Dedifferentiated amniotic fluid mesenchymal stem cell (primary cell): ENCODE measurements at regions not wholly inside any gene's neighbourhood (a gene's known extent, or its start where the extent isn't known, plus 50 kb on each side); places are given as distances from the start of the nearest gene placed in this dataset.

Experiments used
- DNase-seq: peaks from one replicate; pipeline ENCODE4 v3.0.0-alpha.2; 2016; ENCODE audit errors: extremely low spot score

DNA sequence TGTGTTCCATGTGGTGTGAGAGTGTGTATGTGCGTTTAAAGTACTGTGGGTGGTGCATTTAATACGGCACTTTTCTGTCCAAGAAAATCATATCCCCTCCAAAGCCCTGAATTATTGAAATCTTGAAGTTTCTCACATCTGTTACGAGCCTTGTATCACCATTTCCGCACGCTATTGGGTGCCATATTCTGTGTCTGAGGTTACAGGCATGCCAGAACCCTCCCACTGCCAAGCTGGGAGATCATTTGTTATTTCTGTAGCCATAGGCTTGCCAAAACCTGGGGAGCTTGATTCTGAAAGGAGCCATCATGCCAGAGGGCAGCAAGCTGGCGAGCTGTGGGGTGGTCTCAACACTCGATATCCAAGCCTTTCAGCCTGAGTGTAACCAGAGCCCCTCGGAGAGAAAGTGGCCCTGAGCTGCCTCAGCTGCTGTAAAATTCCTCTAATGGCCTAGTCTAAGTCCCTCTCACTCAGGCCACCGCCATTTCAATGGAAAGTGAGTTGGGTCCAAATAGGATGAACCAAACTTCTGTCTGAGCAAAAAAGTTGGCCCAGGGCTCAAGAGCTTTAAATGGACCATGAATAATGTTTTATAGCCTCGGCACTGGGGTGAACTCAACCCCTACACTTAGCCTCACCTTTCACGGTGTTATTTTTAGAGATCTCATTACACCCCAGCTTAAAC is 298.4 kb upstream of the DUSP10 start:
- no peak for DNase-seq

DNA sequence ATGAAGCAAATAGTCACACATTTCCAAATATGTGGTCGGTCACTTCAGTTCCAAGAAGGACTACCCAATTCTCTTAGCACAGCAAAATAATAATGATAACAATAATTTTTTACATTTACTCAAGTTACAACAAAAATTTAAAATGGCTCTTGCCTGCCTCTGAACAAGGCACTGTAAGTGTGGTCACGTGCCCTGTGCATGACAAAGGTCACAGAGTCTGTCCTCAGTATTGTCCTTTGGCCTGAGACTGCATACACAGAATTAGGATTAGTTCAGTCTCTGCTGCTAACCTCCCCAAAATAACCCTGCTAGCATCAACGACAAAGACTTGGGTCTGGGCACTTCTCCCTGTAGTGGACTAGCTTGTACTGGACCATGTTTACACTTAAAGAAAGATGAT is 297.1 kb upstream of the DUSP10 start:
- DNase-seq = no peak

- DNase-seq = no peak
Observed at GRCh38 chr1:222037720-222038119, 295.8 kb upstream of the DUSP10 start.

DNA sequence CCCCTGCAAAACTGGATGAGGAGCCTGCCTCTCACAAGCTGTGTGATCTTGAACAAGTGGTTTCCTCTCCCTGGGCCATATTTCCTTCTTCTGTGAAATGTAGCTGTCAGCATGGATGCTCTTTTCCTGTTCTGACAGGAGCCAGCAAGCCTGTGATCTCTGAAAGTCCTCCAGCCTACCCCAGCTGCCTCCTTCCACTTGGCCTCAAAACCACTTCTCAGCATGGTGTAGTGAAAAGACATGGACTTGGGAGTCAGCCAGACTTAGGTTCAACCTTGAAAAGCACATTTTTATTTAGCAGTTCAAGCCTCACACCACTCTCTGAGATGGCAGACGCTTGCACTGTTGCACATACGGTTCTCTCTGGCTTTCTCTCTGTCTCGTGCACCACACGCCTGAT is 292.9 kb upstream of the DUSP10 start:
- no peak for DNase-seq

DNA sequence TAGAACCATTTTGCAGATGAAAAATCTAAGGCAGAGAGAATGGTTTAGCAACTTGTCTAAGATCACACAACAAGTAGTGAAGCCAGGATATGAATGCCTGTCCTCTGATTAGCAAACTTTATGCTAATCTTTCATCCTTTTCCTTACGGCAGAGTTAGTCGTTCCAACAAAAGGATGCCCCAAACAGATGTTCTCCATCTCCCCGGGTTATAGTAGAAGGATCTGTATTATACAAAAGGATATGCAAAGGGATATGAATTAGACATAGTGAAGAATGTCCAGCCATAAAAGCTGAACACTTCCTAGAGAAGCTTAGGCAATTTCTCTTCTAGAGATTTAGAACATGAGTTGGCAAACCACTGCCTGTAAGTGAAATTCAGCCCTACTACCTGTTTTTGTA is 291.6 kb upstream of the DUSP10 start:
- DNase-seq = no peak

DNA sequence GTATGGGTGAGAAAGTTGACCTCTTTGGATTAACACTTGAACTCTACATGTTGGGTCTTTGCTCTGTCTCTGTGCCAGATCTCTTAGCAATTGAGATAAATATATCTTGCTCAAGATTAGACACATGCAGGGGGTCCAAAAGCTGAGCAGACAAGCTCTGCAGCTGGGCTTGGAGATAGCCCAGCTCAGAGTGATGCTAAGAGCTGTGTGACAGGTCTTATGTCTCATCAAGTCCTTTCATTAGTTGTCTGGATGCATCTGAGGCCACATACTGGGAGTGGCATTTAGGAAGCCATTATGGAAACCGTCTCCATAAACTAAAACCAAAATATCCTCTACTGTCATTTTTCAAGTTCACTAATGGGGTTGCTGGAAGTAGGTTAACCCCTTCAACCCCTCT is 289.4 kb upstream of the DUSP10 start:
- no peak for DNase-seq

GRCh38 chr1:222028676-222029075 is 286.8 kb upstream of the DUSP10 start:
- DNase-seq = no peak

DNA sequence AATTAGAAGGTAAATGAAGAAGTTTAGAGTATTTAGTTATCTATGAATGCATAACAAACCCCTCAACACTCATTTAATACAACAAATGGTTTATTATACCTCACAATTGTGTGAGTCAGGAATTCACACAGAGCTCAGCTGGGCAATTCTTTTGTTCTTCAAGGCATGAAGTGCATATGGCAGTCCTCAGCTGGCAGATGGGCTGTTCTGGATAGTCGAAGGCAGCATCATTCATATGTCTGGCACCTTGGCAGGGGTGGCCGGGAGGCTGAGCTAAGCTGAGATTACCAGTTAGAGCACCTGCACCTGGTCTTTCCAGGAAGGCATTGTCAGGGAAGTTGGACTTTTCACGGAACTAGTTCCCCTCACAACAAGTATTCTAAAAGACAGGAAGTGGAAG is 286.2 kb upstream of the DUSP10 start:
- DNase-seq = no peak

- DNase-seq = no peak
Observed at GRCh38 chr1:222026280-222026679, 284.4 kb upstream of the DUSP10 start.

DNA sequence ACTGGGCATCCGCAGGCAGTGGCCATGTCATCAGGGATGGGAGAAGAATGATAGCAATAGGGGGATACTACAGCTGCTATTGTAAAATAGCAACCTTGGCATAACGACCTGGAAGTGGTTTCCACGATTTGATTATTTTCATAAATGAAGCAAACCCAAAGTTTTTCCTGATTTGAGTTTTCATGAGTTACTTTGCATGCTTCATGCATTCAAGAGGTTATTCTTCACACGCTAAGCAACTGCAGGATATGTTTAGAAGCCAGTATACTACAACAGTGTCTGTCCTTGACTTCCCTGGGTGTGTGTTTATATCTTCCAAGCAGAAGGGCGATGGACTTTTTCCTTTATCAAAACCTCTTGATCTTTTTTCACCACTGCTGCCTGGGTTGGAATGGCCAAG is 281.1 kb upstream of the DUSP10 start:
- DNase-seq = no peak

GRCh38 chr1:222021129-222021528 is 279.2 kb upstream of the DUSP10 start:
- no peak for DNase-seq

- DNase-seq = no peak
Observed at GRCh38 chr1:222020553-222020952, 278.7 kb upstream of the DUSP10 start.

- no peak for DNase-seq
Observed at GRCh38 chr1:222019029-222019428, 277.1 kb upstream of the DUSP10 start.

DNA sequence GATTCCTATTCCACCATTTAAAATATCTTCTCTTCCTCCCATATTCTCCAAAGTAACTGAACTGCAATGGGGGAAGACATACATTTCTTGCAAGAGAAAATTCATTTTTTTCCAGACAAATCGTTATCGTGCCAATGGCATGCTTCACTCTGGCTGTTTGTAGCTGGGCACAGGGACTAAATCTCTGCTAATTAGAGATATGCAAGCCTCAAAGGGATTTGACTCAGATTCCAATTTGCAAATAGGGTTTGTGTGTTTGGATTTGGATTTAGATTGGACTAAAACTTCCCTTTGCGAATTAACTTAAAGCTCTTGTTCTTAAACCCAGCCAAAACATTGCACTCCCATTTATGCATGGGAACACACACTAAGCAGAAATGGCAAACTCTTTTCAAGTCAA is 276.2 kb upstream of the DUSP10 start:
- DNase-seq = no peak

DNA sequence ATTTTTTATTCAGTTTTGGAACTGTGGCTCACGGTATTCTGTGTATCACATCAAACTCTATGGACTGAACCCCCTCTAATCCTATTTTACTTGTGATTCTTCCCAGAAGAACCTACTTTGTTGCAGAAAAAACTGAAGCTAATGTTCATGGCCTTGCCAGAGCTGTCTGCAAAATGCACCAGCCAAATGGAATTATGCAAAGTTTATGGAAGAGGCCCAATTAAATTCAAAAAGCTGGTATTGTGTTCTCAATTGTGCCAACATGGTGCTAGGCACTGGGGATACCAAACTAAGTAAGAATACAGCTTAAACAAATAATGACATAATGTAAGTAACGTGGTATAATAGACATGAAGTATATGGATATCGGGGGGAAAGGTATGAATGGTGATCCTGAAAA is 273.8 kb upstream of the DUSP10 start:
- DNase-seq = no peak

GRCh38 chr1:222014001-222014400 is 272.1 kb upstream of the DUSP10 start:
- DNase-seq = no peak

- DNase-seq = no peak
Observed at GRCh38 chr1:222012816-222013215, 270.9 kb upstream of the DUSP10 start.

- no peak for DNase-seq
Observed at GRCh38 chr1:222010306-222010705, 268.4 kb upstream of the DUSP10 start.

- no peak for DNase-seq
Observed at GRCh38 chr1:222009105-222009730, 267.3 kb upstream of the DUSP10 start.

DNA sequence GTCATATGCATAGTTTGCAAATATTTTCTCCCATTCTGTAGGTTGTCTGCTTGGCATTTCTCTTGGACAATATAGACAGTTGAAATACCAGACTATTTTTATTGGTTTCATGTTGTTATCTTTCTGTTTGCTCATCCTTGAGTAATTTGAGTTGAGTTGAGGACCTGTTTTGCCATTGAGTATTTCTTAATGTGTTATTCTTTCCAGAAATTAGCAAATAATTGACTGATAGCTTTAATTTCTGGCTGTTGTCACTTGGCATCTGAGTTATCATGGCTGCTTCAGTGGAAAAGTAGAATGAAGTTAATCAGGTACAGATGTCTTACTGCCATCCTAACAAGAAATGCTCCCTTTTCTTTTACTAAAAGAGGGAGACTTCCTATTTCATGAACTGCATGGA is 264.8 kb upstream of the DUSP10 start:
- DNase-seq = no peak

- DNase-seq = no peak
Observed at GRCh38 chr1:222004784-222005183, 262.9 kb upstream of the DUSP10 start.

GRCh38 chr1:222004034-222004433 is 262.1 kb upstream of the DUSP10 start:
- no peak for DNase-seq

DNA sequence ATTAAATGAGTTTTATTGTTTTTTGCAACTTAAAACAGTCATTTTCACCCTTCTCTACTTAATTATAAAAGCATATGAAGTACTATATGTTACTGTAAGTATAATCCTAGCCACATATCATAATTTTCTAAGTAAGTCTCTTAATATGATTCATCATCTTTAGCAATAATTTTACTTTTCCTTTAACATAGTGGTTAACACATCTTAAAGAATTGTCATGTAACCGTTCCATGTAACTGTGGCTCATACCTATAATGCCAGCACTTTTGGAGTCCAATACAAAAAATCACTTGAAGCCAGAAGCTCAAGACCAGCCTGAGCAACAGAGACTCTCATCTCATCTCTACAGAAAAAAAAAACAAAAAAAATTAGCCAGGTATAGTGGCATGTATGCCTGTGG is 260.6 kb upstream of the DUSP10 start:
- no peak for DNase-seq

- DNase-seq = no peak
Observed at GRCh38 chr1:222000131-222000530, 258.2 kb upstream of the DUSP10 start.
